ENCODE measurements at regions not wholly inside any gene's neighbourhood (a gene's known extent, or its start where the extent isn't known, plus 50 kb on each side); places are given as distances from the start of the nearest gene placed in this dataset.

DNA sequence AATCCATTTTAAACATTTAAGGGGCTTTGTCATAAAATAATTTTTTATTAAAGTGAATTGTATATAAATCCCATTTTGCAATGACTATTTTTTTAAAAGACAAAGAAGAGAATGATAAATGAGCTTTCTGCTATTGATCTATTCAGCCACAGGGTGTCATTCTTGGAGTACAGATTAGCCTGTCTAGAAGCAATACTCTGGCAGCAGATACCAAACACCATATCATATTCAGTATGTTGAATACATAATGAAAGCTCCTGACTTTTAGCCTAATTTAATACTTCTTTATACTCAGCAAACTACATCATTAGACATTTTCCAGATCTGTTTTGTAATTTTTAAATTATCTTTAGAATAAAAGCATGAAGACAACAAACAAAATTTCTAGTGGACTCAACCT is 496.3 kb downstream of the PDGFC start:
- TF ChIP-seq EZH2 (IDR thresholded peaks at IDR 0.05; ENCODE audit: borderline replicate concordance, low read depth, low read length, severe bottlenecking) (no peak), CTCF (IDR thresholded peaks at IDR 0.05; ENCODE audit: borderline replicate concordance, extremely low read depth, low read length, poor library complexity, severe bottlenecking) (peak; percentile 27)
- no peaks in the 10 kb centered on the region for H3K9me3 ChIP-seq (ENCODE audit: insufficient read depth, low read length, severe bottlenecking)
- no peaks in the 10 kb centered on the region for H4K20me1 ChIP-seq (ENCODE audit: insufficient read depth, low read length)
- H3K36me3 ChIP-seq (ENCODE audit: insufficient read depth, low read length) = no peaks in the 10 kb centered on the region
- H3K27ac ChIP-seq (ENCODE audit: low read length) = no peak overlapping the region
- no peaks in the 10 kb centered on the region for H3K79me2 ChIP-seq (ENCODE audit: insufficient read depth, low read length)
- H3K9ac ChIP-seq (ENCODE audit: low read depth, low read length) = no peak overlapping the region
- DNase-seq (no peak), ATAC-seq (ENCODE audit: insufficient read depth, low read depth) (no peak)
- no peaks in the 10 kb centered on the region for H3K27me3 ChIP-seq (ENCODE audit: insufficient read depth, low read length, poor library complexity)
- no peak overlapping the region for H3K4me3 ChIP-seq (ENCODE audit: low read depth in 1 of 2, low read length in 2 of 2)
- H2AFZ ChIP-seq (ENCODE audit: low read depth, low read length) = no peak overlapping the region
- no peaks in the 10 kb centered on the region for H3K4me1 ChIP-seq (ENCODE audit: insufficient read depth, low read length)
- no peak overlapping the region for H3K4me2 ChIP-seq (ENCODE audit: insufficient read depth, low read length)

DNA sequence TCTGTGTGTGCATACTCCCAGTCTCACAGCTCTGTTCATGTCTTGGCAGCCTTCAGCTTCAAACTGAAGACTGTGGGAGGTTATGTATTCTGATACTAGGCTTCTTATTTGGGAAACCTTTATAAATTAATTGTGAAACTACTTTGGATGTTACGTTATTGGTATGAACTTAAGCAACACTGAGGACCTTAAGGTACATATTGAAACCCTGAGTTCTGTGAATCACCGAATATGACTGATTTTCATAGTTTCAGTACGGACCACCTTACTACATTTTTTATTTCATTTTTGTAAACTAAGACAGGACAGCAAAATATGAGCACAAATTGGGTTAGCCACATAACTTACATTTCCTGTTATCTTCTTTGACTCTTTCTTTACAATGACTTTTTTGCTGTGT is 498.4 kb downstream of the PDGFC start:
- Histone ChIP-seq H3K4me1 (ENCODE audit: insufficient read depth, low read length) (no peaks in the 10 kb centered on the region), H3K27ac (ENCODE audit: low read length) (no peak overlapping the region), H3K9me3 (ENCODE audit: insufficient read depth, low read length, severe bottlenecking) (no peaks in the 10 kb centered on the region), H3K36me3 (ENCODE audit: insufficient read depth, low read length) (no peaks in the 10 kb centered on the region), H3K4me2 (ENCODE audit: insufficient read depth, low read length) (no peak overlapping the region), H3K9ac (ENCODE audit: low read depth, low read length) (no peak overlapping the region), H3K79me2 (ENCODE audit: insufficient read depth, low read length) (no peaks in the 10 kb centered on the region), H4K20me1 (ENCODE audit: insufficient read depth, low read length) (no peaks in the 10 kb centered on the region), H3K27me3 (ENCODE audit: insufficient read depth, low read length, poor library complexity) (no peaks in the 10 kb centered on the region), H2AFZ (ENCODE audit: low read depth, low read length) (no peak overlapping the region), H3K4me3 (ENCODE audit: low read depth in 1 of 2, low read length in 2 of 2) (no peak overlapping the region)
- TF ChIP-seq EZH2 (IDR thresholded peaks at IDR 0.05; ENCODE audit: borderline replicate concordance, low read depth, low read length, severe bottlenecking) (no peak), CTCF (IDR thresholded peaks at IDR 0.05; ENCODE audit: borderline replicate concordance, extremely low read depth, low read length, poor library complexity, severe bottlenecking) (no peak)
- no peak for DNase-seq
- no peak for ATAC-seq (ENCODE audit: insufficient read depth, low read depth)

DNA sequence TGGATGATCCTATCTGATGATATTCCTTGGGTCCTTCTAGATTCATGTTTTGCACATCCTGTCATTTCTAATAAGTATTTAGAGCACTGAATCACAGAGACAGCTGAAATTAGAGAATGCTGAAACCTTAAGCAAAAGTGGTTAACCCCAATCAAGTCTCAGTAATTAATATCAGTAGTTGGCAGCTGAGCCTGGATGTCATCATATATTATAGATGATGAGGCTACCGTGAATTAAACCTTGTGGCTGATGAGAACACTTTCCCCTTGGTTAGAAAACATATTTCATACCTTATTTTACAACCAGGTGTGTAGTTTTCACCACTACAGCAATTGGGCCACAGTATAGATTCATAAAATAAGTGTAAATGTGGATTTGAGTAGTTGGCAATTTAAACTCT is 499.0 kb downstream of the PDGFC start:
- Histone ChIP-seq H4K20me1 (ENCODE audit: insufficient read depth, low read length) (no peaks in the 10 kb centered on the region), H3K79me2 (ENCODE audit: insufficient read depth, low read length) (no peaks in the 10 kb centered on the region), H3K9ac (ENCODE audit: low read depth, low read length) (no peak overlapping the region), H2AFZ (ENCODE audit: low read depth, low read length) (no peak overlapping the region), H3K36me3 (ENCODE audit: insufficient read depth, low read length) (no peaks in the 10 kb centered on the region), H3K4me2 (ENCODE audit: insufficient read depth, low read length) (no peak overlapping the region), H3K4me1 (ENCODE audit: insufficient read depth, low read length) (no peaks in the 10 kb centered on the region), H3K27me3 (ENCODE audit: insufficient read depth, low read length, poor library complexity) (no peaks in the 10 kb centered on the region), H3K4me3 (ENCODE audit: low read depth in 1 of 2, low read length in 2 of 2) (no peak overlapping the region), H3K27ac (ENCODE audit: low read length) (no peak overlapping the region), H3K9me3 (ENCODE audit: insufficient read depth, low read length, severe bottlenecking) (no peaks in the 10 kb centered on the region)
- no peak for TF ChIP-seq CTCF (IDR thresholded peaks at IDR 0.05; ENCODE audit: borderline replicate concordance, extremely low read depth, low read length, poor library complexity, severe bottlenecking)
- no peak for TF ChIP-seq EZH2 (IDR thresholded peaks at IDR 0.05; ENCODE audit: borderline replicate concordance, low read depth, low read length, severe bottlenecking)
- ATAC-seq (ENCODE audit: insufficient read depth, low read depth) (no peak), DNase-seq (no peak)

DNA sequence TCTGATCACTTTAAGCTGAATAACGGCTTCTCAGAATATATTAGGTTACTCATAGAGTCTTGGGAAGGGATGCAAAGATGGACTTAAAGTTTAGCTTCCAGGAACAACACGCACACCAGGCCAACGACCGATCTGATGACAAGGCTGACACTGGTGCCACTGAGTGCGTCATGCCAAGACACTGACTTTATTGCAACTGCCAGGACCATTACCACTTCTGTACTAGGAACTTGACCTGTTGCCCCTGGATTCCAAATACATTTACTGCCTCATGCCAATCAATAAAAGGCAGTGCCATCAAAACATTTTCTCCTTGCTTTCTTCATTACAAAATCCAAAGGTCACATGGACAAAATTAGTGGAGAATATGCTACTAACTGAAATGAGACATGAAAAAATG is 505.9 kb upstream of the CTSO start:
- ATAC-seq (ENCODE audit: insufficient read depth, low read depth) = no peak
- no peaks in the 10 kb centered on the region for H3K9me3 ChIP-seq (ENCODE audit: insufficient read depth, low read length, severe bottlenecking)
- H3K4me3 ChIP-seq (ENCODE audit: low read depth in 1 of 2, low read length in 2 of 2) = no peak overlapping the region
- H4K20me1 ChIP-seq (ENCODE audit: insufficient read depth, low read length) = no peaks in the 10 kb centered on the region
- no peak for TF ChIP-seq CTCF (IDR thresholded peaks at IDR 0.05; ENCODE audit: borderline replicate concordance, extremely low read depth, low read length, poor library complexity, severe bottlenecking)
- no peak for TF ChIP-seq EZH2 (IDR thresholded peaks at IDR 0.05; ENCODE audit: borderline replicate concordance, low read depth, low read length, severe bottlenecking)
- no peaks in the 10 kb centered on the region for H3K4me1 ChIP-seq (ENCODE audit: insufficient read depth, low read length)
- H3K4me2 ChIP-seq (ENCODE audit: insufficient read depth, low read length) = no peak overlapping the region
- no peaks in the 10 kb centered on the region for H3K79me2 ChIP-seq (ENCODE audit: insufficient read depth, low read length)
- H2AFZ ChIP-seq (ENCODE audit: low read depth, low read length) = no peak overlapping the region
- H3K9ac ChIP-seq (ENCODE audit: low read depth, low read length) = no peak overlapping the region
- no peak overlapping the region for H3K27ac ChIP-seq (ENCODE audit: low read length)
- DNase-seq = no peak
- H3K27me3 ChIP-seq (ENCODE audit: insufficient read depth, low read length, poor library complexity) = no peaks in the 10 kb centered on the region
- no peaks in the 10 kb centered on the region for H3K36me3 ChIP-seq (ENCODE audit: insufficient read depth, low read length)
